ENCODE measurements at regions not wholly inside any gene's neighbourhood (a gene's known extent, or its start where the extent isn't known, plus 50 kb on each side); places are given as distances from the start of the nearest gene placed in this dataset.

DNA sequence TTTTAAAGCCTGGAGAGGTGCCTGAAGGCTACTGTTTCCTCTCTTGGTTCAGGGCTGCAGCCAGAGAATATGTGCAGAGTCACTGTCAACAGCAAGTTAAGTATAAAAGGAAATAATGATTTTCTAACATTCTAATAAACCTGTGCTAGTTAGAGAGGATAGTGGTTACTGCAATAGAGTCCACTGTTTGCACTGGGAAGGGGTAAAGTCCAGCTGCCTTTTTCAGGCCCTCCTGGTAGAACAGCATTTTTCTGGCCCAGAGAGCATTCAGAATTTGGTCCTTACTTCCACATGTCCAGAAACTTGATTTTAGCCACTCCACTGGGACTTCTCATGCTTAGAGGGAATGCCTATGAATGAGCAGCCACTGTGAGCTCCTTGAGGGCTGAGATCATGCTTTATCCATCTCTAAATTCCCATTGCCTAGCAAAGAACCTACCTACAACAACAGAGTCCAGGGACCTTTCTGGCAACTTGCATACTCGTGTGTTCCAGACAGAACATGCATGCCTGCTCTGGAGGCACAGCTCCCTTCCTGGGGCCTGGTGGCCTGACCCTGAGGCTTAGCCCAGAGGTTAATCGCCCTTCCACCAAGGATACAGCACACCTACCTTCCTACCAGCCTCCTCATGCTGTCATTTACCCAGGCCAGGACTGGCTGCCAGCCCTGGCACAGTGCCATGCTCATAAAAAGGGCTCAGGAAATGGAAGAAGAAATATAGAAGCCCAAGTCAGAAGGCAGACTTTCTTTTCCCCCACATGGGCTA, 50.3 kb upstream of the ATP13A3 start (continued):
- TF ChIP-seq, protein P1, sequence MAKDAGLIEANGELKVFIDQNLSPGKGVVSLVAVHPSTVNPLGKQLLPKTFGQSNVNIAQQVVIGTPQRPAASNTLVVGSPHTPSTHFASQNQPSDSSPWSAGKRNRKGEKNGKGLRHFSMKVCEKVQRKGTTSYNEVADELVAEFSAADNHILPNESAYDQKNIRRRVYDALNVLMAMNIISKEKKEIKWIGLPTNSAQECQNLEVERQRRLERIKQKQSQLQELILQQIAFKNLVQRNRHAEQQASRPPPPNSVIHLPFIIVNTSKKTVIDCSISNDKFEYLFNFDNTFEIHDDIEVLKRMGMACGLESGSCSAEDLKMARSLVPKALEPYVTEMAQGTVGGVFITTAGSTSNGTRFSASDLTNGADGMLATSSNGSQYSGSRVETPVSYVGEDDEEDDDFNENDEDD (CRISPR knock-in tag; IDR thresholded peaks at IDR 0.05; ENCODE audit: borderline replicate concordance), result peak; percentile 16; the same call in 1 of the 2 replicates
- no peak for TF ChIP-seq POGZ (CRISPR knock-in tag; IDR thresholded peaks at IDR 0.05)
- no peak for TF ChIP-seq ZNF547 (CRISPR knock-in tag; IDR thresholded peaks at IDR 0.05)
- TF ChIP-seq ZNF468 (CRISPR knock-in tag; IDR thresholded peaks at IDR 0.05), result no peak
- 0 out of 2 replicates have a peak, but pooled peaks have one; percentile 20 for TF ChIP-seq ZNF430 (CRISPR knock-in tag; IDR thresholded peaks at IDR 0.05)
- no peak for TF ChIP-seq SATB2 (CRISPR knock-in tag; IDR thresholded peaks at IDR 0.05)
- no peak for TF ChIP-seq MXI1 (IDR thresholded peaks at IDR 0.05; ENCODE audit: borderline replicate concordance, low read depth, low read length)
- no peak for TF ChIP-seq ZBTB7B (CRISPR knock-in tag; IDR thresholded peaks at IDR 0.05)
- no peak for TF ChIP-seq RBM22 (optimal IDR thresholded peaks at IDR 0.05; ENCODE audit: low read length)
- TF ChIP-seq HES4 (CRISPR knock-in tag; IDR thresholded peaks at IDR 0.05; ENCODE audit: borderline replicate concordance), result no peak
- TF ChIP-seq ZKSCAN5 (CRISPR knock-in tag; IDR thresholded peaks at IDR 0.05), result no peak
- no peak for TF ChIP-seq ZNF703 (CRISPR knock-in tag; IDR thresholded peaks at IDR 0.05; ENCODE audit: borderline replicate concordance)
- no peak for TF ChIP-seq MTF1 (CRISPR knock-in tag; IDR thresholded peaks at IDR 0.05)
- TF ChIP-seq, protein P2, sequence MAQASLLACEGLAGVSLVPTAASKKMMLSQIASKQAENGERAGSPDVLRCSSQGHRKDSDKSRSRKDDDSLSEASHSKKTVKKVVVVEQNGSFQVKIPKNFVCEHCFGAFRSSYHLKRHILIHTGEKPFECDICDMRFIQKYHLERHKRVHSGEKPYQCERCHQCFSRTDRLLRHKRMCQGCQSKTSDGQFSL (CRISPR knock-in tag; IDR thresholded peaks at IDR 0.05), result 0 out of 2 replicates have a peak, but pooled peaks have one; percentile 32
- TF ChIP-seq FIP1L1 (IDR thresholded peaks at IDR 0.05; ENCODE audit: borderline replicate concordance, insufficient read depth, low read depth, low read length), result no peak
- TF ChIP-seq FOXO1 (CRISPR knock-in tag; IDR thresholded peaks at IDR 0.05), result no peak
- TF ChIP-seq SP1 (IDR thresholded peaks at IDR 0.05), result no peak
- no peak for TF ChIP-seq SP1 (CRISPR knock-in tag; IDR thresholded peaks at IDR 0.05)
- no peak for TF ChIP-seq PHF20 (CRISPR knock-in tag; IDR thresholded peaks at IDR 0.05)
- TF ChIP-seq ZNF34 (CRISPR knock-in tag; IDR thresholded peaks at IDR 0.05; ENCODE audit: borderline replicate concordance), result no peak
- no peak for TF ChIP-seq ZBTB8A (CRISPR knock-in tag; IDR thresholded peaks at IDR 0.05; ENCODE audit: borderline replicate concordance, low read depth)
- no peak for TF ChIP-seq JDP2 (CRISPR knock-in tag; IDR thresholded peaks at IDR 0.05; ENCODE audit: borderline replicate concordance)
- TF ChIP-seq, protein P3, sequence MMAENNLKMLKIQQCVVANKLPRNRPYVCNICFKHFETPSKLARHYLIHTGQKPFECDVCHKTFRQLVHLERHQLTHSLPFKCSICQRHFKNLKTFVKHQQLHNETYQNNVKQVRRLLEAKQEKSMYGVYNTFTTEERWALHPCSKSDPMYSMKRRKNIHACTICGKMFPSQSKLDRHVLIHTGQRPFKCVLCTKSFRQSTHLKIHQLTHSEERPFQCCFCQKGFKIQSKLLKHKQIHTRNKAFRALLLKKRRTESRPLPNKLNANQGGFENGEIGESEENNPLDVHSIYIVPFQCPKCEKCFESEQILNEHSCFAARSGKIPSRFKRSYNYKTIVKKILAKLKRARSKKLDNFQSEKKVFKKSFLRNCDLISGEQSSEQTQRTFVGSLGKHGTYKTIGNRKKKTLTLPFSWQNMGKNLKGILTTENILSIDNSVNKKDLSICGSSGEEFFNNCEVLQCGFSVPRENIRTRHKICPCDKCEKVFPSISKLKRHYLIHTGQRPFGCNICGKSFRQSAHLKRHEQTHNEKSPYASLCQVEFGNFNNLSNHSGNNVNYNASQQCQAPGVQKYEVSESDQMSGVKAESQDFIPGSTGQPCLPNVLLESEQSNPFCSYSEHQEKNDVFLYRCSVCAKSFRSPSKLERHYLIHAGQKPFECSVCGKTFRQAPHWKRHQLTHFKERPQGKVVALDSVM (CRISPR knock-in tag; IDR thresholded peaks at IDR 0.05), result no peak; the same call in 1 of the 2 replicates
- 0 out of 2 replicates have a peak, but pooled peaks have one; percentile 50 for TF ChIP-seq ZSCAN31 (CRISPR knock-in tag; IDR thresholded peaks at IDR 0.05; ENCODE audit: low read depth)
- TF ChIP-seq ZNF674 (CRISPR knock-in tag; IDR thresholded peaks at IDR 0.05; ENCODE audit: low read depth), result no peak
- TF ChIP-seq, protein P4, sequence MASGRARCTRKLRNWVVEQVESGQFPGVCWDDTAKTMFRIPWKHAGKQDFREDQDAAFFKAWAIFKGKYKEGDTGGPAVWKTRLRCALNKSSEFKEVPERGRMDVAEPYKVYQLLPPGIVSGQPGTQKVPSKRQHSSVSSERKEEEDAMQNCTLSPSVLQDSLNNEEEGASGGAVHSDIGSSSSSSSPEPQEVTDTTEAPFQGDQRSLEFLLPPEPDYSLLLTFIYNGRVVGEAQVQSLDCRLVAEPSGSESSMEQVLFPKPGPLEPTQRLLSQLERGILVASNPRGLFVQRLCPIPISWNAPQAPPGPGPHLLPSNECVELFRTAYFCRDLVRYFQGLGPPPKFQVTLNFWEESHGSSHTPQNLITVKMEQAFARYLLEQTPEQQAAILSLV (CRISPR knock-in tag; IDR thresholded peaks at IDR 0.05; ENCODE audit: borderline replicate concordance), result no peak
